GM18499 (cell line): ENCODE measurements at regions not wholly inside any gene's neighbourhood (a gene's known extent, or its start where the extent isn't known, plus 50 kb on each side); places are given as distances from the start of the nearest gene placed in this dataset.
"Not testable (repeated sequence)": the region's sequence is repeated elsewhere in the genome, so short reads cannot be mapped to it uniquely, and the experiment has no call there.

ENCODE experiments used
- ATAC-seq: cut with Tn5 transposase; IDR thresholded peaks from one replicate; pipeline ENCODE4 v1.9.1; 2021; ENCODE audit warnings: moderate number of reproducible peaks; ENCODE audit not compliant: insufficient read depth, unreplicated experiment

DNA sequence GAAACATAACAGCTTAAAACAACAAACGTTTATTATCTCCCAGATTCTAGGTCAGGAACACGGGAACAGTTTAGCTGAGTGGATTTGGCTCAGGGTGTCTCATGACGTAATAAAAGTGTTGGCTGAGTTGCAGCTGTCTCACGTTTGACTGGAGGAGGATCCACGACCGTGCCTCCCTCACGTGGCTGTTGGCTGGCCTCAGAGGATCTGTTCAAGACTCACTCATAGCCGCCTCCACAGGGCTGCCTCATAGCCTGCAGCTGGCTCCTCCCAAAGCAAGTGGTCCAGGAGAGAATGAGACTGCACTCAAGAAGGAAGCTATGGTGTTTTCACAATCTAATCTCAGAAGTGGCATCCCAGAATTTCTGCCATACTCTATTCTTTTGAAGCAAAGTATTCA is 167.1 kb downstream of the RPRM start:
- no peak for ATAC-seq

DNA sequence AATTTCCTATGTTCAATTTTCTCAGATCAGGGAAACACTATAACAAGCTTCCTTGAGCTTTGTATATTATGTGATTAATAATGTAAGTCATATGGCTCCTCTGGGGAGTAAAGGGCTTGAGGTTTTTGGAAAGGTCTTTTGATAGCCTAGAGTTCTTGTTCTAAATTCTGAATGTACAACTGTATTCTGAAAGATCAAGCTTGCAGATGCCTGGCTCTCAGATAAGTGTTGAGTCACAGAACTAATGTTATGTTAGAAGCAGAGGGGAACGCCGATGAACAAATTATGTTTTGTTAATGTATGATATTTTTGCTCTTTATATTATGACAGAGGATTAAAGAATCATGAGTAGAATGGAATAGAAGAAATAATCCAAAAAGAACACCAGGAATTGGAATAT is 170.1 kb downstream of the RPRM start:
- no peak for ATAC-seq

DNA sequence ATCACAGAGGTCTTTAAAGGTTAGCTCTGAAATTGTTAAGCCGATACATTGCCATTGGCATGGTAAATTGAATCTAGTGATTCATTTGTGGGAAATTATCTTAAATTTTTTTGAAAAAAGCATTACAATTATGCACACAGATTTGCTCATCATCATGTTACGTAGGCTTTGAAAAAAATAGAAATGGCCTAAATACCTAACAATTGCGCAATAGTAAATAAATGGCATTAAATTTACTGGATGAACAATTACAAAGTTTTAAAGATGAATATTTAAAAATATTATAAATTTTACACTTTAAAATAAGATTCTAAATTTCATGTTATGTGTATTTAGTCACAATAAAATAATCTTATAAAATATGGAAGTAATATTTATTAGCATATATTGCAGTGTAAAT is 171.3 kb downstream of the RPRM start:
- no peak for ATAC-seq

- no peak for ATAC-seq
Measured at GRCh38 chr2:153299809-153300208, 178.8 kb downstream of the RPRM start.

- ATAC-seq, result no peak
Measured at GRCh38 chr2:153299217-153299616, 179.3 kb downstream of the RPRM start.

DNA sequence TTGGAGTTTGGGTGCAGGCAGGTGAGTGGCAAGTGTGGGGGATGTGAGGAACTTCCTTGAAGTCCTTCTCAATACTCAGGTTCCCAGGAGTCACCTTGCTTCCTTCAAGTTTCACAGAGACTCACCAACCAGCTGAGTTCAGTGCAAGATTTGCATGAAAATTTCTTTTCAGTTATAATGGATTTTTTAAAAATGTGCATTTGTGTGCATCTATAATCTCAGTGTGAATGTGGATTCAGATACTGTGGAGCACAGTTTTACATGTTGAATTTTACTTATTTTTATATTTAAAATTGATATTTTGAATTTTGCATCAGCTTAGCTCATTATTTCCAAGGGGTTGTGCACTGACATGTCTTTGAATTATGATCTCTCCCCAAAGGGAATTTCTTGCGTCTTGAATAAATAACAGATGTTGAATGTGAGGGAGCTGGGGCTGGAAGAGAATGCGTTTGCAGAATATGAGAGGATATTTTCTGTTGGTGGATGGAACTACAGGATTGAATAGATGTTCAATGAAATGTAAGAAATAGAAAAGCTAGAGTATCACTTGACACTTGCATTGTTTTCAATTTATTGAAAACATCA is 184.3 kb downstream of the RPRM start:
- no peak for ATAC-seq

- no peak for ATAC-seq
Measured at GRCh38 chr2:153291718-153292117, 186.8 kb downstream of the RPRM start.

- no peak for ATAC-seq
Measured at GRCh38 chr2:153287109-153287801, 191.3 kb downstream of the RPRM start.

DNA sequence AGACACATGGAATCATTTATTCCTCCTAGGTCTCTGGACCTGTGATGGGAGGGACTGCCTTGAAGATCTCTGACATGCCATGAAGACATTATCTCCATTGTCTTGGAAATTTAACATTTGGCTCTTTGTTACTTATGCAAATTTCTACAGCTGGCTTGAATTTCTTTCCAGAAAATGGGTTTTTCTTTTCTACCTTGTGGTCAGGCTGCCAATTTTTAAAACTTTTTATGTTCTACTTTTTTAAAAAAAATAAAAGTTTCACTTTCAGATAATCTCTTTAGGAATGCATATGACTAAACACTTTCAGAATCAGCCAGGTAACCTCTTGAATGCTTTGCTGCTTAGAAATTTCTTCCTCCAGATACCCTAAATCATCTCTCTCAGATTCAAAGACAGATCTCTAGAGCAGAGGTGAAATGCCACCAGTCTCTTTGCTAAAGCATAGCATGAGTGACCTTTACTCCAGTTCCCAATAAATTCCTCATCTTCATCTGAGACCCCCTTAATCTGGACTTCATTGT is 209.6 kb downstream of the RPRM start:
- no peak for ATAC-seq

GRCh38 chr2:153256876-153257275 is 221.7 kb downstream of the RPRM start:
- ATAC-seq, result not testable (repeated sequence)

DNA sequence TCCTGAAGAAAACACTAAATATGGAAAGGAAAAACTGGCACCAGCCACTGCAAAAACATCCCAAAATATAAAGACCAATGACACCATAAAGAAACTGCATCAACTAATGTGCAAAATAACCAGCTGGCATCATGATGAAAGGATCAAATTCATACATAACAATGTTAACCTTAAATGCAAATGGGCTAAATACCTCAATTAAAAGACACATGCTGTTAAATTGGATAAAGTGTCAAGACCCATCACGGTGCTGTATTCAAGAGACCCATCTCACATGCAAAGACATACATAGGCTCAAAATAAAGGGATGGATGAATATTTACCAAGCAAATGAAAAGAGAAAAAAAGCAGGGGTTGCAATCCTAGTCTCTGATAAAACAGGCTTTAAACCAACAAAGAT is 231.9 kb downstream of the RPRM start:
- ATAC-seq, result not testable (repeated sequence)

- peak; percentile 89 for ATAC-seq
Measured at GRCh38 chr2:153235516-153235915, 243.0 kb downstream of the RPRM start.

DNA sequence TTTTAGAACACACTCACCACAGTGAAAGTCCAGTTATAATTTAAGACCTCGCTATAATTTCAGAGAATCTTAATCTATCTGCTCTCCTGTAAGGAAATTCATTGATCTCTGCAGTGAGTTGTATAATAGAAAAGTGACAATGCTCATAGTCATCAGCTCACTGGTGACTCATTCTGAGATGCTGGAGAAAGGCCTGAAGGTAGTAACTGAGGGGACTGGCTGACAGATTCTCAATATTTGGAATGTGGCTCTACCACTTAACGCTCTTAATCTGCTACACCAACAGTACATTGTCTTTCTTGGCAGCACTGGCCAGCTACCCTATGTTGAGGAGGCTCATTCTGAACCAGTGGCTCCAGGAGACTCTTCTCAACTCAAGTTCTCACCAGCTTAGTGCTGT is 246.1 kb downstream of the RPRM start:
- ATAC-seq, result no peak

- no peak for ATAC-seq
Measured at GRCh38 chr2:153230977-153231376, 247.6 kb downstream of the RPRM start.

DNA sequence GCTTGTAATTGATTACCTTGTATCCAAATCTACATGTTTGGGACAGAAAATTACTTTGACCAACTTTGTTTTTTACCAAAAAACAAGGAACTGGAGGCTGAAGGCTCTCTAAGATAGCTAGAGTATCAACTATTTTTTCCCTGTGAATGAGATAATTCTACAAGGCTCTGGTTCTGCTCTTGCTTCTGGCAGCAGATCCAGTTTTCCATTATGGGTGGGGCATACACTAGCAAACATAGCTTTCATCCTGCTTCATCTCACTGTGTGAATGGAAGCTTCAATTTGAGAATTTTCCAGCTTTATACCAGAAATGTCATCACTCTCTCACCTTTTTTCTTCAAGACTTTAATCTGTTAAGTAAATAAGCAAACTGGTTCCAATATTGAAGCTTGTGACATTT is 249.7 kb downstream of the RPRM start:
- ATAC-seq, result no peak

DNA sequence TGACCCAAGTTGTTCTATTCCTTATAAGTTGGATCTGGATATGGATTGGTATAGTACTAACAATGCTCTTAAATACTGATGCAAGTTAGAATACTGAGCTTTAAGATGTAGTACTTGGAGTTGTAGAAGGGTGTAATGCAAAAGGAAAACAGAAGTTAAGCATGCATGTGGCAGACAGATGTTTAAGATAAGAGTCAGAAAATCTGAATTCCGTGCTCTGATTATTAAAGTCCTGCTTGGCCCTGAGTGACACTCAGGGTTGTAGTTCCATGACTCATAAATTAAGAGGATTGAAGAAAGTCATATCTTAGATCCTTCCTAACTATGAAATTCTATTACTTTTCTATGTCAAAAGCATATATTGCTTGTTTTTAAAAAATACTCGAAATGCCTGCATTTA is 250.6 kb downstream of the RPRM start:
- no peak for ATAC-seq

DNA sequence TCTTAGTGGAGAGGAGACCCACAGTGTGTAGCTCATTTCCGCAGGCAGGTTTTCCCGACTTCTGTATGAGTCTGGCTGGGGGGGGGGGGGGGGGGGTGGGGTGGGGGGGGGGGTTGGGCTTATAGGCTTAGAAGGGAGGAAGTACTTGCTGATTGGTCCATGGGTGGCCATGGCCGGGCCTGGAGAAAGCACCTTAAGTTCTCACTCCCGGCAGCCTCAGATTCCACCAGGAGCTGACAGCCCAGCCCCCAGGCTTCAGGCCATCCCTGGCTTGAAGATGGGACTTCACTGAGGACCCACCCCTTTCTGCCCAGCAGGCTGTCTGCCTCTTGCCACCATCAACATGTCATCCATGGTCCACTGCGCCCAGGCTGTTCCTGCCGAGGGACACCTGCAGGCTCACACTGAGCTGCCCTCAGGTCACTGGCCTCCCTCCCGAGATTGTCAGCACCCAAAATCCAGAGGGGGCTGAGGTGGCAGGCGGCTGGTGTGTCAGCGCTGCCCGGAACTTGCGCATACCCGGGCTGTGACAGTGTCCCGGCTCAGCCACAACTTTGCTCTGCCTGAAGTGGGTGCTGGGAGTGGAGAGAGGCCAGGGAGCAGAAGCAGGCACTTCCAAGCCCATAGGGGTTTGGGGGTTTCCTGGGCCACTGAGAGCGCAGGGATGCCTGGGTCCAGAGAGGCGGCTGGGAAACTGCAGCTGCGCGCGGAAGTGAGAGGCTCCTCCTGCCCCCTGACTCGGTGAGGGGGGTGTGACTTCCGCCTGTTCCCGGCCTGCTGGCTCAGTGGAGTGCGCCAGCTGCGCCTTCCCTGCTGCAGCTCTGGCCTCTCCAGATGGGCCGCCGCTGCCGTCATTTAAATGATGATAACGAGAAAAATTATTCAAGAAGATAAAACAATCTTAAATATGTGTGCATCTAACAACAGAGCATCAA is 256.1 kb downstream of the RPRM start:
- ATAC-seq, result no peak

DNA sequence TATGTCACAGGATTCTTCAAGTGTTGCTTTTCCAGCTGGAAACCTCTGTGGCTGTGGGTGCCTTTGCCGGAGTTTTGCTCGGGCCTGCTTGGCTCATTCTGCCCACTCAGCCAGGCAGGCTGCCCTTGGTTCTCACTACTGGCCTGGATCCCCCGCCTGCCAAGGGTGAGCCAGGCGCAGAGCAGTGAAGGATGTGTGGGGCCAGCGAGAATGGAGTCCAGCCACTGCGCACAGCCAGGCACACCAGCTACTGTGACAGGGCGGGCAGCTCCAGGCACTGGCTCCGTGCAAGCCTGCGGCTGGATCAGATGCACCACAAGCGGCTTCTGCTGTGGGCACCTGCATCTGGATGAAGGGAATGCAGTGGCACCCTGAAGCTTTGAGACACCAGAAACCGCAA is 257.1 kb downstream of the RPRM start:
- ATAC-seq, result no peak

DNA sequence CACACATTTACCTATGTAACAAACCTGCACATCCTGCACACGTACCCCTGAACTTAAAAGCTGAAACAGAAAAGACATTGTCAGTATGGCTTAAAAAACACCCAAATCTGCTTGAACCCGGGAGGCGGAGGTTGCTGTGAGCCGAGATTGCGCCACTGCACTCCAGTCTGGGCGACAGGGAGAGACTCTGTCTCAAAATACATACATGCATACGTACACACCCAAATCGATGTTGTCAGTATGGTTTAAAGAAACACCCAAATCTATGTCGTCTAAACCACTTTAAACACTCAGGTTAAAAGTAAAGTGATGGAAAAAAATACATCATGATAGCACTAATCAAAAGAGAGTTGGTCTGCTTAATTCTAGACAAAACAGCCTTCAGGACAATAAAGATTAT is 257.5 kb downstream of the RPRM start:
- no peak for ATAC-seq

GRCh38 chr2:153218851-153219250 is 259.7 kb downstream of the RPRM start:
- ATAC-seq, result no peak

- no peak for ATAC-seq
Measured at GRCh38 chr2:153214337-153214736, 264.2 kb downstream of the RPRM start.
